ENCODE measurements at regions not wholly inside any gene's neighbourhood (a gene's known extent, or its start where the extent isn't known, plus 50 kb on each side); places are given as distances from the start of the nearest gene placed in this dataset.

- Histone ChIP-seq H3K4me1 (ENCODE audit: control insufficient read depth in 4 of 4, insufficient read depth in 4 of 4, low read length in 3 of 4) (no peaks in the 10 kb centered on the region), H3K27me3 (ENCODE audit: control insufficient read depth in 4 of 4, insufficient read depth in 4 of 4, low read length in 3 of 4) (no peaks in the 10 kb centered on the region), H3K9ac (ENCODE audit: low read depth in 1 of 2, low read length in 2 of 2) (no peak overlapping the region), H3K9me3 (ENCODE audit: control insufficient read depth in 4 of 4, low read length in 3 of 4) (no peaks in the 10 kb centered on the region), H3K27ac (ENCODE audit: low read depth in 1 of 2, low read length in 2 of 2) (no peak overlapping the region), H3K36me3 (ENCODE audit: control insufficient read depth in 4 of 4, insufficient read depth in 3 of 4, low read depth in 1 of 4, low read length in 3 of 4) (no peaks in the 10 kb centered on the region), H3K4me3 (ENCODE audit: low read depth in 1 of 3, low read length in 3 of 3) (no peak overlapping the region)
- no peak for DNase-seq (ENCODE audit: low spot score)
- 94% methylated on average over 13 of the region's 13 CpGs for WGBS
- TF ChIP-seq RXRA (IDR thresholded peaks at IDR 0.05) = no peak
- TF ChIP-seq HNF4A (conservative IDR thresholded peaks at IDR 0.05) = no peak
- no peak for TF ChIP-seq MAX (IDR thresholded peaks at IDR 0.05)
- TF ChIP-seq NR2F2 (IDR thresholded peaks at IDR 0.05) = no peak
- TF ChIP-seq HNF4G (IDR thresholded peaks at IDR 0.05) = no peak
- TF ChIP-seq RAD21 (IDR thresholded peaks at IDR 0.05) = no peak
- no peak for TF ChIP-seq FOXA1 (IDR thresholded peaks at IDR 0.05)
- TF ChIP-seq GABPA (IDR thresholded peaks at IDR 0.05 in 1 of 2, conservative IDR thresholded peaks at IDR 0.05 in 1 of 2) = no peak
- no peak for TF ChIP-seq ATF3 (IDR thresholded peaks at IDR 0.05)
These were observed 52.2 kb upstream of the PRL start for GRCh38 chr6:22349051-22349450.

- no peaks in the 10 kb centered on the region for H3K27me3 ChIP-seq (ENCODE audit: control insufficient read depth in 4 of 4, insufficient read depth in 4 of 4, low read length in 3 of 4)
- no peak overlapping the region for H3K27ac ChIP-seq (ENCODE audit: low read depth in 1 of 2, low read length in 2 of 2)
- TF ChIP-seq EGR1 (IDR thresholded peaks at IDR 0.05; ENCODE audit: low read depth in 2 of 2) (no peak), JUND (IDR thresholded peaks at IDR 0.05) (no peak), MAX (IDR thresholded peaks at IDR 0.05) (no peak), FOXA1 (IDR thresholded peaks at IDR 0.05) (no peak), FOXA2 (IDR thresholded peaks at IDR 0.05) (no peak), REST (IDR thresholded peaks at IDR 0.05) (no peak), ZBTB33 (IDR thresholded peaks at IDR 0.05) (no peak), RAD21 (IDR thresholded peaks at IDR 0.05) (no peak), HNF4A (conservative IDR thresholded peaks at IDR 0.05) (no peak), CTCF (IDR thresholded peaks at IDR 0.05; ENCODE audit: low read depth, low read length, missing input control) (no peak), HNF4G (IDR thresholded peaks at IDR 0.05) (no peak), ATF3 (IDR thresholded peaks at IDR 0.05) (no peak), GABPA (IDR thresholded peaks at IDR 0.05 in 1 of 2, conservative IDR thresholded peaks at IDR 0.05 in 1 of 2) (no peak)
- H3K36me3 ChIP-seq (ENCODE audit: control insufficient read depth in 4 of 4, insufficient read depth in 3 of 4, low read depth in 1 of 4, low read length in 3 of 4) = no peaks in the 10 kb centered on the region
- H3K9me3 ChIP-seq (ENCODE audit: control insufficient read depth in 4 of 4, low read length in 3 of 4) = no peaks in the 10 kb centered on the region
- no peak overlapping the region for H3K4me3 ChIP-seq (ENCODE audit: low read depth in 1 of 3, low read length in 3 of 3)
- no peaks in the 10 kb centered on the region for H3K4me1 ChIP-seq (ENCODE audit: control insufficient read depth in 4 of 4, insufficient read depth in 4 of 4, low read length in 3 of 4)
- H3K9ac ChIP-seq (ENCODE audit: low read depth in 1 of 2, low read length in 2 of 2) = no peak overlapping the region
- DNase-seq (ENCODE audit: low spot score) = no peak
These were observed 52.7 kb upstream of the PRL start for GRCh38 chr6:22349528-22349927.
